ENCODE measurements at regions not wholly inside any gene's neighbourhood (a gene's known extent, or its start where the extent isn't known, plus 50 kb on each side); places are given as distances from the start of the nearest gene placed in this dataset.

DNA sequence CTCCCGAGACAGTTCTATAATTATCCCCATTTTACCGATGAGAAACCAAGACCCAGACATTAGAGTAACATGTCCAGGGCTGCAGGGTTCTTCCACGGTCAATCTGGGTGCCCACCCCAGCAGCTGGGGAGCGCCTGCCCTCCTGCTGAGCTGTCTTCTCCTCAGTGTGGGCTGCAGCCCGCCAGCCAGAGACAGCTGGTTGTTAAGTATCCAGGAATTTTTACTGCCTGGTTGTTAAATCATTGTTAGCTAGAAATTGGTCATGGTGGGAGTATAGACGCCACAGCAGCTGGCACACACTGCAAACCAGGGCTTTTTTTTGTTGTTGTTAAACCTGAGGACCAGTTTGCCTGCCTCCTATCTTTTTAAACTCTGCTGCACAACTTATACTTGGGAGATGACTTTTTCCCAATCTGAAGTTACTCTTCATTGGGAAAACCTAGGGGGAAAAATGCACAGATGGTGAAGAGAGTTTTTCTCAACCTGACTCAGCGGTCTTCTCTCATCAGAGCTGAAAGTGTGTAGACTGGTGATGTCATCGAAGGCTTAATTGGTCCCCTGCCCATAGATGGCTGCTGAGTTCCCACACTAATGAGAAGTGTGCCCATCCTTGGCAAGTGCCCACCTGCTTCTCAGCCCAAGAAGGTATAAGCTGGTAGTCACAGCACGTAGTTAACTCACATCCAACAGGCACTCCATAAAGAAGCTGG is 208.6 kb downstream of the DRD1 start:
- DNase-seq, result no peak

- DNase-seq, result no peak
Observed at GRCh38 chr5:175230299-175230698, 213.7 kb downstream of the DRD1 start.

- DNase-seq, result no peak
Observed at GRCh38 chr5:175226506-175226905, 217.5 kb downstream of the DRD1 start.

- no peak for DNase-seq
Observed at GRCh38 chr5:175223291-175223690, 220.7 kb downstream of the DRD1 start.

GRCh38 chr5:175222621-175223020 is 221.4 kb downstream of the DRD1 start:
- no peak for DNase-seq

GRCh38 chr5:175220549-175220948 is 223.4 kb downstream of the DRD1 start:
- DNase-seq, result no peak

- no peak for DNase-seq
Observed at GRCh38 chr5:175219366-175219765, 224.6 kb downstream of the DRD1 start.

GRCh38 chr5:175216991-175217390 is 227.0 kb downstream of the DRD1 start:
- no peak for DNase-seq

DNA sequence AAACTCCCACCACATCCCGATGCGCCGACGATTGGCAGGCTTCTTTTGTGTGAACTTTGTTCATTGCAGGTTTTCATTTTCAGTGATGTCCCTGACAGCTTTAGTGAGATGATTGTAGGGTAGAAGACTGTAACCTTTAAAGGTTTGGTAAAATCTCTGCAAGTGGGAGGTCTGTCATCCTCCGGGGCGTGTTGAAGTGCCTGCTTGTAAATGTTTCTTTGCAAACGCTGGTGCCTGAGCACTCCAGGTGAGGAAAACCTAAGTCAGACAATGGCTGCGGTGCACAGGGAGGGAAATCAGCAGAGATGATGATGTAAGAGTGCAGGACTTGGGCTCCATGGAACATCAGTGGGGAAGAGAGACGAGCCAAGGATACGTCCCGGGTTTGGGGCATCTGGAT is 228.1 kb downstream of the DRD1 start:
- DNase-seq, result no peak

GRCh38 chr5:175214152-175214551 is 229.8 kb downstream of the DRD1 start:
- DNase-seq, result no peak

GRCh38 chr5:175211956-175212756 is 231.8 kb downstream of the DRD1 start:
- DNase-seq, result no peak

GRCh38 chr5:175207321-175208040 is 236.5 kb downstream of the DRD1 start:
- DNase-seq, result no peak

GRCh38 chr5:175206669-175207068 is 237.3 kb downstream of the DRD1 start:
- no peak for DNase-seq

DNA sequence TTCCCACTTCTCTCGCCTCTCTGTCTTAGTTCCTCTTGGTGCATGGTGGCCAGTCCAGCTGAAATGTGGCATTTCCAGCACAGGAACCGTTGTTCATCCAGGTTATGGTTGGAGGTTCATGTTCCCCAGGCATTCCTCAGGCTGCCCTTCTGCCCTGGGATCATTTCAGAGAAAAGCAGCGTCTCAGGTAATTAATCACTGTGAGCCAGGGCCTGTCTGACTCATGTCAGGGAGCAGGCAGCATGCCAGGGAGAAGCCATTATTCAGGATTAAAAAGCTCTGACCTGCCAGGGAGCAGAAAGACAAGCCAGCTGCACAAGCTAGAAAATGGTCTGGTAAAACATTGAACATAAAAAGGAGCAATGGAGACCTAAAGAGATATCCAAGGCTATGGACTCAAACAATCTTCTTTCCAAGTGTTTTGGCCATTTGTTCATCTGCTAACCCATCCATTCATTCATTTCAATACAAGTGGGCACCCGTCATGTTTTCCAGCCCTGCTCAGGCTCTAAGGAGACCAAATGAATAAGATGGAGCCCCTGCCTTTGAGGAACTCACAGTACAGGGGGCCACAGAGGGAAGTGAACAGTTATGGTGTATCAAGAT is 241.4 kb downstream of the DRD1 start:
- DNase-seq, result no peak

DNA sequence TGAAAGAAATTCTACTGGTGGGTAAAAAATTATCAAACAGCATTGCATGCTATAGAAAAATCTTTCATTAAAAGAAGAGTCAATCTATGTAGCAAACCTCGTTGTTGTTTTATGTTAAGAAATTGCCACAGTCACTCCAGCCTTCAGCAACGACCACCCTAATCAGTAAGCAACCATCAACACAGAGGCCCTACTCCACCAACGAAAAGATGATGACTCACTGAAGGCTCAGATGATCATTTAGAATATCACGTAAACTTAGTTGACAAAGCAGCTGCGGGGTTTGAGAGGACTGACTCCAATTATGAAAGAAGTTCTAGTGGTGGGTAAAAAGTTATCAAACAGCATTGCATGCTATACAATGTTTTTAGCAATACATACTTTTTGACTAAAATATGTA is 242.6 kb downstream of the DRD1 start:
- DNase-seq, result no peak

- no peak for DNase-seq
Observed at GRCh38 chr5:175195698-175196656, 248.0 kb downstream of the DRD1 start.

DNA sequence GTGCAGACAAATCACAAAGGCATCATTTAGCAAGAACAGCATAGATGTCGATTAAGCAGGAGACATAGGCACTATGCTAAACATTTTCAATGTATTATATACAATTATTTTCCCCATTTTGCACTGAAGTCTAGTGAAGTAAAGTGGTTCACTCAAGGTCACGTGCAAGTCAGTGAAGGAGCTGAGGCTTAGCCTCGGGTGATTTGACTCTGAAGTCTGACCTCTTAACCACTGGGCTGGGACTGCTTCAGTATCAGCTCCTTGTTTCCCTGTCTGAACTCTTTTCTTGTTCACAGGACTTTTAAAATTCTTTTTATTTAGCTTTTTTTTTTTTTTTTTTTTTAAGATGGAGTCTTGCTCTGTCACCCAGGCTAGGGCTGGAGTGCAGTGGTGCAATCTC is 262.7 kb downstream of the DRD1 start:
- DNase-seq, result no peak

DNA sequence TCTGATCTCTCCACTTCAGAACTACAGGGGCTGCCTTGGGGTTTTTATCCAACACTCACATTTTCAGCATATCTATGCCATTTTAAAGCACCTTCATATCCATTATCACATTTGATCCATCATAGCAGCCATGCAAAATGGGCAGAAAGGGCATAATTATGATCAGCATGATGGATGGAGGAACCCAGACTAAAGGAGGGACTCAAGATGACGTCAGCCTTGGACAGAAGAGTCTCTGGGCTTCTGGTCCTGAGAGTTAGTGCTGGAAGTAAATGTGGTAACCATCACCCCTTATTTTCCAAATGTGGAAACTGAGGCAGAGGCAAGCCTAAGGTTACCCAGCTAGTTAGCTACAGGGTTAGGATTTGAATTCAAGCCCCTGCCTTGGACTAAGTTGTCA is 273.1 kb downstream of the DRD1 start:
- DNase-seq, result no peak

- DNase-seq, result no peak
Observed at GRCh38 chr5:175168882-175169507, 275.0 kb downstream of the DRD1 start.

DNA sequence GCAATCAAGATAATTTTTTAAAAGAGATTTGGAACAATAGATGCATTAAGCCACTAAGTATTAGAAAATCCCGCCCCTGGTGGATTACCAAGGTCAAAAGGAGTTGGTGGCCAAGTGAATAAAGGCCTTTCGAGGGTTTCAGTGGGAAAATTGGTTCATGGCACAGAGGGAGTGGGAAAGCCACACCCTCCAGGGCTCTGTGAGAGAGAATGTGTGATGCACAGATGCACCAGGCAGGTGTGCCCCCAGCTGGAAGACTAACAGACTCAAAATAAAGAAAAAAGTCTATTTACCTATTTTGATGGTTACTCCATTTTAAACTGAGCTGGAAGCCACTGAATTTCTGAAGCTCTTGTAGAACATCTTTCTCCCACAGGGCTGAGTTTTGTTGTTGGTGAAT is 278.0 kb downstream of the DRD1 start:
- DNase-seq, result no peak

GRCh38 chr5:175163586-175164275 is 280.3 kb downstream of the DRD1 start:
- DNase-seq, result no peak
